ENCODE measurements at regions not wholly inside any gene's neighbourhood (a gene's known extent, or its start where the extent isn't known, plus 50 kb on each side); places are given as distances from the start of the nearest gene placed in this dataset.
"Not testable (repeated sequence)": the region's sequence is repeated elsewhere in the genome, so short reads cannot be mapped to it uniquely, and the experiment has no call there.

DNA sequence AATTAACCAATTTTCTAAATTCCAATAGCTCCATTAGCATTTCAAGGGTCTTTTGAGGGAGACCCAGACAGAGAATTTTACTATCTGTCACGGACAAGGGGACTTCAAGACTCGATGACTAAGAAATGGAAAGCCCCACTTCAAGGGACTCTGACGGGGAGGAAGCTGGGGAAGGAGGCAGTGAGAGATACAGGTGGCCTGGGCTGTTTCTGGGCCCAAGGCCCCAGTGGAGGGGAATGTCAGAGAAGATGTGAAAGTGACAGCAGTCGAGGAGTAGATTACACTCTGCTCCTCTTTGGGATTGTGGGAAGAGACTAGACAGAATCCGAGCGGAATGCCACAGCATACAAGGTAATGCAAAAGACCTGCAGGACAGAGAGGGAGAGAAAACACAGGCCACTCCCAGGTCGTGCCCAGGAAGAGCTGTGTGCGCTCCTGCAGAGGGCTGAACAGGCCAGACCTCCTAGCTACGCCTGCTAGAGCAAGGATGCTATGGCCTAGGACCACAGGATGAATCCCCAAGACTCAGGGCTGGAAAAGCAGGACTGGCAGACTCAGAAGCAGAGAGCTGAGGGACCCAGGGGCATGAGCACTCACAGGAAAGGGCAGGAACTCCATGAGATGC is 321.5 kb upstream of the CHRNA7 start:
- TF ChIP-seq, protein P1, sequence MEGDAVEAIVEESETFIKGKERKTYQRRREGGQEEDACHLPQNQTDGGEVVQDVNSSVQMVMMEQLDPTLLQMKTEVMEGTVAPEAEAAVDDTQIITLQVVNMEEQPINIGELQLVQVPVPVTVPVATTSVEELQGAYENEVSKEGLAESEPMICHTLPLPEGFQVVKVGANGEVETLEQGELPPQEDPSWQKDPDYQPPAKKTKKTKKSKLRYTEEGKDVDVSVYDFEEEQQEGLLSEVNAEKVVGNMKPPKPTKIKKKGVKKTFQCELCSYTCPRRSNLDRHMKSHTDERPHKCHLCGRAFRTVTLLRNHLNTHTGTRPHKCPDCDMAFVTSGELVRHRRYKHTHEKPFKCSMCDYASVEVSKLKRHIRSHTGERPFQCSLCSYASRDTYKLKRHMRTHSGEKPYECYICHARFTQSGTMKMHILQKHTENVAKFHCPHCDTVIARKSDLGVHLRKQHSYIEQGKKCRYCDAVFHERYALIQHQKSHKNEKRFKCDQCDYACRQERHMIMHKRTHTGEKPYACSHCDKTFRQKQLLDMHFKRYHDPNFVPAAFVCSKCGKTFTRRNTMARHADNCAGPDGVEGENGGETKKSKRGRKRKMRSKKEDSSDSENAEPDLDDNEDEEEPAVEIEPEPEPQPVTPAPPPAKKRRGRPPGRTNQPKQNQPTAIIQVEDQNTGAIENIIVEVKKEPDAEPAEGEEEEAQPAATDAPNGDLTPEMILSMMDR (IDR thresholded peaks at IDR 0.05; ENCODE audit: poor library complexity): not testable (repeated sequence)
- TF ChIP-seq EZH2phosphoT487 (IDR thresholded peaks at IDR 0.05; ENCODE audit: low read depth, severe bottlenecking, unreplicated experiment); EZH2 (IDR thresholded peaks at IDR 0.05; ENCODE audit: borderline replicate concordance): not testable (repeated sequence)

All from hepatocyte (in vitro differentiated cells).